Natural killer cell (primary cell): ENCODE measurements at regions not wholly inside any gene's neighbourhood (a gene's known extent, or its start where the extent isn't known, plus 50 kb on each side); places are given as distances from the start of the nearest gene placed in this dataset.

Source experiments
- ATAC-seq, 3 donors: fragments of 150-1000 bp in 2 of 3; fragments of 200-7000 bp in 1 of 3; cut with Tn5 transposase; 1 replicate in 1 of 3; 2 replicates in 2 of 3; pipeline ENCODE4 v1.10.0; 2021; ENCODE audit warnings: mild to moderate bottlenecking in 2 of 3, moderate library complexity in 2 of 3
- DNase-seq, 2 donors: peaks; one replicate each; pipeline versions ENCODE4 v3.0.0 to v3.0.0-alpha.2; 2013 to 2021; ENCODE audit warnings: mixed read lengths in 1 of 2
- H3K27ac ChIP-seq: one replicate; pipeline ENCODE4 v1.5.1; 2013; ENCODE audit warnings: mild to moderate bottlenecking, low read length
- H3K27me3 ChIP-seq: one replicate; pipeline ENCODE4 v1.6.1; 2013; ENCODE audit warnings: low read length; ENCODE audit not compliant: control insufficient read depth, insufficient read depth
- H3K36me3 ChIP-seq: one replicate; pipeline ENCODE4 v1.6.1; 2013; ENCODE audit warnings: low read length; ENCODE audit not compliant: control insufficient read depth, insufficient read depth
- H3K4me1 ChIP-seq: one replicate; pipeline ENCODE4 v1.6.1; 2013; ENCODE audit warnings: low read length; ENCODE audit not compliant: control insufficient read depth, insufficient read depth
- H3K4me3 ChIP-seq: one replicate; pipeline ENCODE4 v1.5.1; 2013; ENCODE audit warnings: low read length
- H3K9me3 ChIP-seq: one replicate; pipeline ENCODE4 v1.6.1; 2013; ENCODE audit warnings: low read length; ENCODE audit not compliant: control insufficient read depth, insufficient read depth
- H3K27ac Mint-ChIP-seq, 2 donors: one replicate each; pipeline ENCODE4 v1.8.0; 2022; ENCODE audit warnings: mild to moderate bottlenecking in 2 of 2, mixed read lengths in 2 of 2, moderate library complexity in 1 of 2
- H3K27me3 Mint-ChIP-seq, 2 donors: one replicate each; pipeline ENCODE4 v1.8.0; 2022; ENCODE audit warnings: low read depth in 2 of 2, mixed read lengths in 2 of 2
- H3K36me3 Mint-ChIP-seq: one replicate; pipeline ENCODE4 v1.8.0; 2022; ENCODE audit warnings: mixed read lengths
- H3K4me1 Mint-ChIP-seq, 2 donors: one replicate each; pipeline ENCODE4 v1.8.0; 2022; ENCODE audit warnings: mixed read lengths in 2 of 2
- H3K4me3 Mint-ChIP-seq: one replicate; pipeline ENCODE4 v1.8.0; 2022; ENCODE audit warnings: mild to moderate bottlenecking, moderate library complexity, mixed read lengths
- H3K9me3 Mint-ChIP-seq, 2 donors: one replicate each; pipeline ENCODE4 v1.8.0; 2022; ENCODE audit warnings: mixed read lengths in 2 of 2
- CTCF ChIP-seq: fragments of 200-600 bp; IDR thresholded peaks from one replicate; pipeline ENCODE4 v1.8.0; 2022; ENCODE audit warnings: antibody characterized with exemption
- WGBS: methylation state at CpG from one replicate; pipeline ENCODE4 v1.1.7; 2013; ENCODE audit warnings: missing lambda C conversion rate; ENCODE audit not compliant: insufficient coverage; 5-methylcytosine and 5-hydroxymethylcytosine counted together
- intact Hi-C: fragments of 100-400 bp; cut with micrococcal nuclease; formaldehyde crosslinking; loops from one replicate; pipeline ENCODE4 v1.14.2; 2022

GRCh38 chr15:39092761-39093160, 488.1 kb upstream of the THBS1 start:
- no peak overlapping the region for H3K27ac ChIP-seq
- no peaks in the 10 kb centered on the region for H3K9me3 ChIP-seq
- no peaks in the 10 kb centered on the region for H3K27me3 ChIP-seq
- H3K4me3 ChIP-seq, result no peak overlapping the region
- intact Hi-C loops, result no loop called here
- WGBS, result 83% methylated on average over 2 of the region's 2 CpGs
- H3K36me3 Mint-ChIP-seq, result no peaks in the 10 kb centered on the region
- TF ChIP-seq CTCF, result no peak
- no peaks in the 10 kb centered on the region for H3K4me1 ChIP-seq
- no peaks in the 10 kb centered on the region for H3K9me3 Mint-ChIP-seq
- H3K27me3 Mint-ChIP-seq, result peaks cover 20 to 28% of the 10 kb centered on the region in 2 donors
- no peak overlapping the region for H3K4me3 Mint-ChIP-seq
- no peaks in the 10 kb centered on the region for H3K36me3 ChIP-seq
- no peaks in the 10 kb centered on the region for H3K4me1 Mint-ChIP-seq
- ATAC-seq (no peak), DNase-seq (no peak)
- no peak overlapping the region for H3K27ac Mint-ChIP-seq

GRCh38 chr15:39094116-39094515, 486.8 kb upstream of the THBS1 start:
- Mint-ChIP-seq H3K4me1 (no peaks in the 10 kb centered on the region), H3K27me3 (peaks cover 23 to 37% of the 10 kb centered on the region in 2 donors), H3K27ac (no peak overlapping the region), H3K4me3 (no peak overlapping the region), H3K36me3 (peaks cover 7% of the 10 kb centered on the region), H3K9me3 (no peaks in the 10 kb centered on the region)
- no peaks in the 10 kb centered on the region for H3K36me3 ChIP-seq
- no peak overlapping the region for H3K27ac ChIP-seq
- no peak for TF ChIP-seq CTCF
- ATAC-seq (no peak), DNase-seq (no peak)
- H3K9me3 ChIP-seq, result no peaks in the 10 kb centered on the region
- H3K4me3 ChIP-seq, result no peak overlapping the region
- H3K4me1 ChIP-seq, result no peaks in the 10 kb centered on the region
- peaks cover 3% of the 10 kb centered on the region for H3K27me3 ChIP-seq
- intact Hi-C loops, result no loop called here

- intact Hi-C loops, result no loop called here
- no peaks in the 10 kb centered on the region for H3K9me3 ChIP-seq
- TF ChIP-seq CTCF, result no peak
- DNase-seq, result no peak
- 91% methylated on average over 8 of the region's 8 CpGs for WGBS
- peaks cover 3% of the 10 kb centered on the region for H3K27me3 ChIP-seq
- no peaks in the 10 kb centered on the region for H3K4me1 ChIP-seq
- H3K27me3 Mint-ChIP-seq, result peaks cover 20 to 39% of the 10 kb centered on the region in 2 donors
- ATAC-seq, result no peak
- no peaks in the 10 kb centered on the region for H3K9me3 Mint-ChIP-seq
- H3K4me3 ChIP-seq, result no peak overlapping the region
- no peaks in the 10 kb centered on the region for H3K36me3 ChIP-seq
- H3K4me1 Mint-ChIP-seq, result no peaks in the 10 kb centered on the region
- H3K4me3 Mint-ChIP-seq, result no peak overlapping the region
- no peak overlapping the region for H3K27ac Mint-ChIP-seq
- peaks cover 7% of the 10 kb centered on the region for H3K36me3 Mint-ChIP-seq
- H3K27ac ChIP-seq, result no peak overlapping the region
Measured at GRCh38 chr15:39095218-39095879, 485.5 kb upstream of the THBS1 start.

GRCh38 chr15:39096608-39097205, 484.2 kb upstream of the THBS1 start:
- Histone ChIP-seq H3K36me3 (no peaks in the 10 kb centered on the region), H3K9me3 (no peaks in the 10 kb centered on the region), H3K27me3 (peaks cover 3% of the 10 kb centered on the region), H3K4me3 (no peak overlapping the region), H3K4me1 (no peaks in the 10 kb centered on the region), H3K27ac (no peak overlapping the region)
- Mint-ChIP-seq H3K27me3 (peaks cover 16 to 42% of the 10 kb centered on the region in 2 donors), H3K27ac (no peak overlapping the region), H3K9me3 (no peaks in the 10 kb centered on the region), H3K4me1 (no peaks in the 10 kb centered on the region), H3K36me3 (peaks cover 7% of the 10 kb centered on the region), H3K4me3 (no peak overlapping the region)
- ATAC-seq (no peak), DNase-seq (no peak)
- no peak for TF ChIP-seq CTCF
- intact Hi-C loops, result no loop called here
- 82% methylated on average over 3 of the region's 3 CpGs for WGBS
